HG02981 (cell line): ENCODE measurements at regions not wholly inside any gene's neighbourhood (a gene's known extent, or its start where the extent isn't known, plus 50 kb on each side); places are given as distances from the start of the nearest gene placed in this dataset.
"Not testable (repeated sequence)": the region's sequence is repeated elsewhere in the genome, so short reads cannot be mapped to it uniquely, and the experiment has no call there.

Experiments
- ATAC-seq: cut with Tn5 transposase; IDR thresholded peaks from one replicate; pipeline ENCODE4 v1.9.1; 2021; ENCODE audit warnings: mild to moderate bottlenecking, moderate library complexity; ENCODE audit not compliant: unreplicated experiment

DNA sequence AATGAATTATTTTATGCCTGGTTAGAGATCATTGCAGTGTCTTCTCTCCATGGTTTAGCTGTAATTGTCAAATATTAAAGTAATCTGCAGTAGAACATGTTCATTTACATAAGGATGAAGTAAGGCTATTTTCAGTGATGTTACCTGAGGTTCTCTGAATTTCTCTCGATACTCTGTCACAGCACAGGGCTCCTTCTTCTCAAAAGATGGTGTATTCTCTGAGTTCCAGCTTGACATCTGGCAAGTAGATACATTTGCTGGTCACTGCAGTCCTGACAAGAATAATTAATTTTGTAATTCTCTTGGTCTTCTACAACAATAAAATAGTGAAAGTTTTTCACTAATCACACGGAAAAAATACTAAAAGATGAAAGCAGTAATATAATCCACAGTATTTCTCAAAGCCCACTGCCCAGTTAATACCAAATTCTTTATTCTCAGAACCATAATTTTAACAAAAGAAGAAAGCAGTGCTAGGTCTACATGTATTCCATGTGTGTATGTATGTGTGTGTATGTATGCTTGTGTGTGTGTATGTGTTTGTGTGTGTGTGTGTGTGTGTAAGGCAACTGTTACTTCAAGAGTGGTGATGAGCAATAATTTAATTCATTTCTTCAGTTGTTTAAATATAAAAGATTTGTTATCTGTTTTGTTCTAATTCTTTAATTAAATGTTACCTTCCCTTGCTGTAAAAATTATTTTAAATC lies 1165.5 kb upstream of the SLC39A10 start:
- no peak for ATAC-seq

DNA sequence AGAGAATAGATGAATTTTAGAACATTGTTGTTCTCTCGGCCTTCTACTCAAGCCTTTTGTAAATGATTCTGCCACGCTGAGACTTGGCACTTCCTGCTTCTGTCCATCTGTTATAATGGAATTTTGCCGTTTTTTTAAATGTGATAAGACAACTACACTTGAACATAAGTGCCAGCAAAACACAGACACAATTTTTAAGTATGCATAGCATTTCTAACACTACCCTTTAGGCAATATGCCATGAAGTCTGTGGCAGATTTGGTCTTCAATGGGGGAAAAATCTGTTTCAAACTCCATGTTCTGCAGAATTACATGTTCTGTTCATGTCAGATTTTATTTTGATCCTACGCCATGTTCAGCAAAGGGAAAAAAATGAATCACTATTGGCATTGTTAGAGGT lies 1170.7 kb upstream of the SLC39A10 start:
- no peak for ATAC-seq

DNA sequence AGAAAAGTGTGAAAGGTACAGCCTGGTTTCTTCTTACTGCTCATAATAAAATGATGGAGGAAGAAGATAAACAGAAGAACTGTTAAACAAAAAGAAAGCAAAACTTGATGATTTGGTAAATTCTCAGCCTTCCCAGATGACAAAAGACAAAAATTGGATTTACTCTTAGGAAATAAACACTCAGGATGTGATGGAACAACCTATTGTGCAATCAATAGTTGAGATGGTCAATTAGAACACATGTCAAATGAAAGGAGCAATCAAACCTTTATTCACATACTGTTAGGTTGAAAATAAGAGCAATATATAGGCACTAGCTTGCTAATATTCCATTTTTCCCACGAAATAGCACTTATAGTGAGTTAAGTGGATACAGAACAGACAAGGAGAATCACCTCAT lies 1174.0 kb upstream of the SLC39A10 start:
- no peak for ATAC-seq

DNA sequence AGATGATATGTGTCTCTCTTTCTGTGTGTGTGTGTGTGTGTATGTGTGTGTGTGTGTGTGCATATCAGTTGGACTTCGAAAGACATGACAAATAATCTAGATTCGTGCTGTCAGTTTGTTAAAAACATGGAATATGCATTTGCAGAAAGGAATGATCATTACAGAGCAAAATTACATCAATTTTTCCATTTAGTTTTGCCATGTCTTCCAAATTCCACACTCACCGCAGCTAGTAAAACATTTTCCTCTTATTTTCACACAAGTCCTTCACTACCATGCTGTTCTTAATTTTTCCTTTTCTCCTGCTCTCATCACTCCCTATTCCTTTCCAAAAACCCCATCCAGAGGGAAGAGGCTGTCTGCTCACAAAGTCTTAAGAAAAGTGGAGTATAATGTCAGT lies 1191.4 kb upstream of the SLC39A10 start:
- ATAC-seq = no peak

DNA sequence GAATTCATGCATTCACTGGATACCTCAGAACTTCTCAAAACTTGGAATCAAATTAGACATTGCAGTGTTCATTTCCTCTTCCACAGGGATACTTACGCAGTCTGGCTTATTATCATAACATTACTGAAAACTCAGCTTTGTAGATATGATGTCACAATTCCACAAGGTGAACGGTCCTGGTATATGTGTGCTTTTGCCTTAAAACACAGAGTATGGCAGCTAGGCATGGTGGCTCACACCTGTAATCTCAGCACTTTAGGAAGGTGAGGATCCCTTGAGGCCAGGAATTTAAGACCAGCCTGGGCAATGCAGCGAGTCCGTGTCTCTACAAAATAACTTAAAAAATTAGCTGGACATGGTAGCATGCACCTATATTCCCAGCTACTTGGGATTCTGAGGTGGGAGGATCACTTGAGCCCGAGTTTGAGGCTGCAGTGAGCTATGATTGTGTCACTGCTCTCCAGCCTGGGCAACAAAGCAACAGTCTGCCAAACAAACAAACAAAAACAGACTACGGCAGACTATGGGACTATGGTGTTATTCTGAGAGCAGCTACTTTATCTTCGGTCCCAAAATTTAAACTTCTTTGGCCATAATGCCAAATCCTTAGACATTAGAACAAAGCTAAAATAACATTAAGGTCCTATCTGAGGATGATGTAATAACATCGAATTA lies 1191.9 kb upstream of the SLC39A10 start:
- no peak for ATAC-seq

DNA sequence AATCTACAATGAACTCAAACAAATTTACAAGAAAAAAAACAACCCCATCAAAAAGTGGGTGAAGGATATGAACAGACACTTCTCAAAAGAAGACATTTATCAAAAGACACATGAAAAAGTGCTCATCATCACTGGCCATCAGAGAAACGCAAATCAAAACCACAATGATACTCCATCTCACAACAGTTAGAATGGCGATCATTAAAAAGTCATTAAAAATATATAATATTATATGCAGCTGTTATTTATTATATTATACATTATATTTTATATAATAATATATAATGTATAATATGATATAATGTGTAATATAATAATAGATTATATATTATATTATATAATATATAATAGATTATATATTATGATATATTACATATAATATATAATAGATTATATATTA lies 1194.1 kb upstream of the SLC39A10 start:
- not testable (repeated sequence) for ATAC-seq

DNA sequence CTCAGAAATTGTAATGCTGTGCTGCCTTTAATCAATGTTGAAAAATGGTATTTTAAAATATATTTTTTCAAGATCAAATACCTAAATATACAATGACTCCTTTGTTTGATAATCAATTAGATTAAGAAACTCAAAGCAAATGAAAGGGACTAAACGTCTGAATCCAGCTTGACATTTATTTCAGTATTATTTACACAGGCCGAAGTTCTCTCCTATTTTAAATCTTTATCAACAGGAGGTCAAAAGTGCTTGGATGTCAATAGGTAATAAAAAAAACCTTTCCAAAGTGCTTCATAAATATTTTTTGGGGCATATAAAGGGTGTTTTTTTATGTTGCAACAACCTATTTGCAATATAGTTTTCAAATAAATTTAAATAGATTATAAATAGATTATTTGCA lies 1201.7 kb upstream of the SLC39A10 start:
- no peak for ATAC-seq

DNA sequence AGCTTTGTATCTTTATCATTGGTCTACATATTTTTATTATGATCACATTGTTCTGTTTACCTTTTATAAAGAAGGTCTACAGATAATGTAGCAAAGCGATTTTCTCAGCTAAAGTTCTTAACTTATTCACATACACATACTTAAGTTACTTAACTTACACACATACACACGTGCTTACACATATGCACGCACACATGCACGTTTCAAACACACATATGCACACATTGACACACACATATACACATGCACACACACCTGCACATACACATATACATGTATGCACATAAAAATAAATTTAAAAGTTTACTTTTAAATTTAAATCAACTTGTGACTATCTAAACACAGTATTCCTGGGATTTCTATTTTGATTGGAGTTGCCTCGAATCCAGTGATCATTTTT lies 1204.5 kb upstream of the SLC39A10 start:
- no peak for ATAC-seq

DNA sequence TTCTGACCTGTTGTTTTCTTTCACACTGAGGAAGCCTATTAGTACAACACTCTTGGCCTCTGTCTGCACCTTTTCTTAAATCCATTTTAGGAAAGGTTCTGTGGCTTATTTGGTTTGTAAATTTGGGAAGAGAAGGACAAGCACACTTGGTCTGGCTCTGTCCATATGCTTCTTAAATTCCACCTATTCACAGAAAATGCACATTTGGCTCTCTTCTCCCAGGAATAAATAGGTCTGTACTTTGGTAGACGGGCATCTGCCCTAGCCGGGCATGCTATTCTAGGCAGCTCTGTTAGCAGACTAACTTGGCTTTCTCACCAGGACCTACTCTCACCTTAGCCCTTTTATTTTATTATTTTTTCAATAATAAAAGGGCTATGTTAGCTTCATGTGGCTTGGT lies 1211.8 kb upstream of the SLC39A10 start:
- ATAC-seq = no peak

DNA sequence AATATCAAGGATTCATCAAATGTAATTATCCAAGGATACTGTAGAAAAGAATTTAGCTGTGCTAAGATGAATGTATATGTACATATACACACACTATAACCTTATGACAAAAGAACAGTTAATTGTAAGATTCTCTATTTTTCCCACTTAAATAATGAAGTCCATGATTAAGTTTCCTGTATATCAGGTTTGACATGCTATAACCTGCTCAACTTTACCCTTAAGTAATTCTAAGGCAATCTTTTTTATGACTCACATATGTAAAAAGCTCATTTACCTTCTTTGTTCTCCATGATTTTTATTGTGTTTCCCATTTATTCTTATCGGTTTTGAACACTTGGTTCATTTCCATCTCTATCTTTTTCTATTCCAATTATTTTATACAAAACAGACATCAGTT lies 1213.1 kb upstream of the SLC39A10 start:
- no peak for ATAC-seq

DNA sequence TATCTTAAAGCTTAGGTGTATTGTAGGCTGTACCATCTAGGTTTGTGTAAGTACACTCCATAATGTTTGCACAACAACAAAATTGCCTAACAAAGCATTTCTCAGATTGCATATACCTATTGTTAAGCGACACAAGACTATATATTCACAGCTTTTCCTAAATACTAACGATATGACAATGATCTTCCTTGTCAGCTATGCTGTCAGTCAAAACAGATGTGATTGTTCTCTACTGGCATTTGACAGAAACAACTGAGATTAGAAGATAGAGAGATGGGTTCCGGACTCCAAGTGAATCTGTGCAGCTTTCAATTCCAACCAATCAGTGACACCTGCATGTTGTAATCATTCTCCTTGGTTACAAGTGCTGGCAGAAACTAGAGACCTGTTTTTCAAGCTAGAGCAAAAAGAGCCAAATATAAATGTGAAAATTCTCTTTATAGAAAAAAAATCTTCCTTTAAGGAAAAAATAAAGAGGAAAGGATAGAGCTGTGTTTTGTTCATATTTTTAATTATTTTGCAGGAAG lies 1232.3 kb upstream of the SLC39A10 start:
- ATAC-seq = no peak

DNA sequence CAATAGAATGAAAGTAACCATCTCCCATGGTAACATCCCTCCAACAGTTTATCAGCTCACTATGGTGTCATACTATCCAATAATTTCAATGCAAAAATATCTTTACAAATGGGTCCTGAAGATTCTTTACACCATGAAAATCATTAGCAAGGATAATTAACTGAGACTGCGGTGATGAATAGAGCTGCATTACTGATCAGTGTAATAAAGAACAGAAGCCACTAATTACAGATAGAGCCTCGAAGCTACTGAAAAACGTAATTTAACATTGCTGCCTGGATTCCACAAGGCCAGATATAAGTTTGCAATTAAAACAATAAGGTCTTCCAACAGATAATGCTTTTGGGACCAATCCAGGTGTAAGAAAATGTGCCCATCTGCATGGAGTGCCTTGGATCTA lies 1245.8 kb upstream of the SLC39A10 start:
- no peak for ATAC-seq

DNA sequence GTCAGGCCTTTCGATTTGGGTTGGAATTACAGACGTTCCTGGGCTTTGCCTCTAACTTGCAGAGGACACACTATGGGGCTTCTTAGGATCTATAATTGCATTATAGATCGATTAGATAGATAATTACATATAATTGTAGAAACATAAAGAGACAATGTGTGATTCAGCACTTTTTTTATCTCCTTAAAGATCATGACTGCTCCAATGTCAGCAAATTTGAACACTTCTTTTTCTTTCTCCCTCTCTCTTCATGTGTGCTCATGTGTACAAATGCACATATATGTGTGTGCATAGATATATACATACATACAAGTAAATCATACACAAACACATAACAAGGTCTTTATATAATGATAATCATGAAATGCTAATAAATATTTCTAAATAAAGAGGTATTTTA lies 1261.2 kb upstream of the SLC39A10 start:
- ATAC-seq = no peak

DNA sequence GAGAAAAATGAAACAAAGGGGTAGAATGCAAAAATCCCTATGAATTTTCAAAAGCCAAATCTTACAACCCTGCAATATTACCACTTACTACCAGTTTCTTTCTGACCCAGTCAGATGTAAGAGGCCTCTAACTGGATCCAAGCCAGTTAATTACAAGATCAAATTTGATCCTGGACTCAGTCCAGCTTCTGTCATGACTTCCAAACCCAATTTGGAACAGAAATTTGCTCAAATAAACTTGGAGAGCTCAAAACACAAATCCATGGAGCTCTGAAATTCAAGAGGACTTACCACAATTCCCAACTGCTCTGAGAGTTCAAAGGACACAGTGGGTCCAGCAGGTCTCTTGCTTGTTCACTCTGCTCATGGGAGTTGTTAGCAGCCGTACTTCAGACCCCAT lies 1271.7 kb upstream of the SLC39A10 start:
- no peak for ATAC-seq

DNA sequence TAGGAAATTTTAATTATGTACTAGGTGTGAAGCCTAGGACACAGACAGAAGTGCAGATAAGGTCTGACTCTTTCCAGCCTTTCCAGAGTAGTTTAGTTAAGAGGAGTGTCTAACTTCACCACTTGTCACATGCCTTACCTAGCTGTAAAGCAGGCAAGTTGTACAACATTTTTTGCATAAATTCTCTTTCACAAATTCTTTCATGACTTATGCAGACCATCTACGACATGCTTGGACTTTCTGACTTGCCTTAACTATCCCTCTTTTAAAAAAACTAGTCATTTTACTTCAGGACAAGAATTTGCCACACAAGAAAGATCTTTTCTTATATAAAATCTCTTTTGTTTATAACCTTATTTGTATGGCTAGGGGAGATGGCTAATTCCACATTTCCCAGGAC lies 1273.6 kb upstream of the SLC39A10 start:
- no peak for ATAC-seq

DNA sequence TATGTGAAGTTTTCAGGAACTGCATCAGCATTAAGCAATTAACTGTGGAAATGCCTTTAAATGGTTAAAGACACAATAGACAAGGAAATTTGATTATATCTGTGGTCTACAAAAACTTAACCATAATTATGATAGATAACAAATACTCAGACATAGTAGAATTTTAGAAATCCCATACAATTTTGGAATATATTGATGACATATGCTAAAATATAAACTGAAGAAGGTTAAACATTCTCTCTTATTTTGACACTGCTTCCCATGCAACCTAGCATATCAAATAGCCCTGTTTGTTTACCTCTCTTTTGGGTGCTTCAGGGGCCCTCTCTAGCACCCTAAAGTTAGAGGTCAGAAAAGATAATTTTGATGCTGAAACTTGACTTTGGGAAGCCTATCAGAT lies 1274.8 kb upstream of the SLC39A10 start:
- ATAC-seq = no peak

DNA sequence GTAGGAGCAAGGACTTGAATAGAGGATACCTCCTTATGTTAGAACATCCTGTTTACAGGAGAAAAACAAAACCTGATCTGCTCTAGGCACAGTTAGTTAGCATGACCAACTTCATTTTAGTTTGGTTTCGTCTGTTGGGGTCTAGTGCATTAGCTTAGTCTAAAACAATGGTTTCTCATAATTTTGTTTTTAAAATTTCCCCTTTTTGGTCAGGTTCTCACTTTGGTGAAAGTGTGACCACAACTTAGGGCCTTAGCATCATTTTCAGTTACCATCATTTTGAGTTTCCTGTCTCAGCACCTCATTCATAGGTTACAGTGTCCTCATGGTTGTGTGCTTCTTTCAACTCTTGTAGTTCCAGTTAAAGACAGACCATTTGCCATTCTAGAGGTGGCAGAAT lies 1277.0 kb upstream of the SLC39A10 start:
- ATAC-seq = peak; percentile 74

DNA sequence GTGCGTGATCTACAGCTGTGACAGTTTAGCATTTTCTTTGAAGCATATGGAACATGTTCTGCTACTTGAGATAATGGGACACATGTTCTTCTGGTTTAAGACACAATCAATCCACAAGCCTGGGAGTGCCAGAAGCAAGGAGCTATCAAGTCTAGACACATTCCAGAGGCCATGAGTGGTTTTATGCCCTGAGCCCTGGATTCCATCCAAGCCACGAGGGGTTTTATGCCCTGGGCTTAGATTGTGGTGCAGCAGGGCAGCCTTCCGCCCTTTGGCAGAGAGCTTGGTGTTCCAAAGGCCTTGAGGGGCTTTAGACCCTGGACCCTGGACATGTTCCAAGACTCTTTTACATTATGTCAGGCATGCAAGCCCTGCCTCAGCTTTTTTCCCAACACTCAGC lies 1289.6 kb upstream of the SLC39A10 start:
- ATAC-seq = not testable (repeated sequence)

DNA sequence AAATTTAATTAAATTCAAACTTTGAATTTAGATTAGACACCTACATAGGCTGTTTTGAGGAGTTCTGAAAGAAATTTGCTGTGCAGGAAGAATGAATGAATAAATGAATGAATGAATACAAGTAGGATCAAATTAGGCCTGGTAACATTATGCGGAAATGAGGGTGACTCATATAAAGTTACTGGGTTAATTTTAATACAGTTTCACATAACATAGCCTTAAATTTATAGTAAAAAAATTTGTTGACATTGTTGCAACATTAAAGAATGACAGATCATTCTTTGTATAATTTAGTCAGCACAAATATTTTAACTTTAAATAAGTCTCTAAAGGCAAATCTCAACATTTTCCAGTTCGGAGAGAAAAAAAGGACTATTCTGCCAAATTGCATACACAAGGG lies 1293.1 kb upstream of the SLC39A10 start:
- ATAC-seq = no peak

DNA sequence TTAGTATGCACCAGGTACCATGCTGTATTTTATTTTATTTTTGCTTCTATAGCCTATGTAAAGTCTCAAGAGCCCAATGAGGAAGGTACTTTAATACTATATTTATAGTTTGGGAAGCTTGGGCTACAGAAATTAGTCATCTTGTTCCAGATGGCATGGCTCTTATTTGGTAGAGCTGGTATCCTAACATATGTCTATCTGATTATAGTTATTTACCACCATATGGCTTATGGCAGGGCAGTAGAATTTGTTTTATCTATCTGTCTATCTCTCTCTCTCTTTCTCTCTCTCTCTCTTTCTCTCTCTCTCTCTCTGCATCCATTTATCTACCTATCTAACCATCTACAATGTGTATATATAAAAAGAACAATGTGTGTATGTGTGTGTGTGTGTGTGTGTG lies 1293.7 kb upstream of the SLC39A10 start:
- ATAC-seq = no peak

DNA sequence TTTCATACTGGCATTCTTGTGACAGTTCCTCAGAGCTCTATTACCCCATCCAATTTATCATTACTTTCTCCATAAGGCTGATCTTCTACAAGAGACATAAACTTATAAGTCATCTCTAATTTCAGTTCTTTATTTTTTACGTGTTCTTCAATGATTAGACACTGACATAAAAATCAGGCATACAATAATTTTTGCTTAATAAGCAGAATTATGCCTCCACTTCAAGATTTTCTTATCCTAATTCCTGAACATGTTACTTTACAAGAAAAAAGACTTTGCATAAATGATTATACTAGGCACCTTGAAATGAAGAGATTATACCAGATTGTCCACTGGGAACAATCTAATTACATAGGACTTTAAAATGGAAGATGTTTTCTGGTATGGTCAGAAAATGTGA lies 1304.5 kb upstream of the SLC39A10 start:
- ATAC-seq = no peak

DNA sequence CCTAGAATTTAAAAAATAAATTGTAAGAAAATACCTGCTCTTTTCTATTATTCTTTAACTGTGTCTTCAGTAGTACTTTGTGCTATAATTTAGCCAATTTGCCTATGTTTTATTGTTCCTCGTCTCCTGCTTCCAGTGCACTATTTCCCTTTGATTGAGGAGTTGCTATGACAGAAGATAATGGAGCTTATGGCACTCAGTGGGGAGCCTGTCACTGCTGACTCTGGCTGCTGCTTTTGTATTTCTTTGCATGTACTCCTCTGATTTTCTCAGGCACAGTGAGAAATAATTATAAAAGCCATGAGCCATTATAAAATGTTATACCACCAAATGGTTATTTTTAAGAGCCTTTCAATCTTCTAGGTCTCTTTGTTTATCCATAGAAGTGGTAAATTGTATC lies 1310.8 kb upstream of the SLC39A10 start:
- ATAC-seq = no peak

DNA sequence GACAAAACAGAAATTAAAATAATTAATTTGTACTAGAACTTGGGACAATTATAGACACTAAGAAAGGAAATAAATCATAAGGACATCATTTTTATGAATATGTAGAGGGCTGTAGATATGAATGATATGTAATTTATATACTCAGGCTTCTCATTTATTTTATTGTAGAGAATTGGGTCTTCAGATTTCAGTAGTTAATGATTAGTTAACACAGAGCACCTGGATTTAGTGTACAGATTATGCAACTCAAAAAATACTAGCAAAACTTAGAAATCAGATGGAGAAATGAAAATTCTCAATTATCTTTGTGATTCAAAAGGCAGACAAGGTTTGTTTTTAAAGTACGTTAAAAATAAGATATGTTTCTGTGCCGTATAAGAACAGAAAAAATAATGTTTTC lies 1311.7 kb upstream of the SLC39A10 start:
- no peak for ATAC-seq
